Ovary (tissue), 3 donors: ENCODE measurements at regions not wholly inside any gene's neighbourhood (a gene's known extent, or its start where the extent isn't known, plus 50 kb on each side); places are given as distances from the start of the nearest gene placed in this dataset.

Source experiments
- CTCF ChIP-seq, 3 donors: fragments of 450-650 bp in 2 of 3; fragments of 200-600 bp in 1 of 3; IDR thresholded peaks; one replicate each; pipeline versions ENCODE4 v1.5.1 to v1.8.0; 2016 to 2022; ENCODE audit warnings: antibody characterized with exemption in 3 of 3, mild to moderate bottlenecking in 1 of 3
- EP300 ChIP-seq: sonication (generic); formaldehyde crosslinking; IDR thresholded peaks from one replicate; pipeline ENCODE4 v1.6.1; 2017; ENCODE audit warnings: antibody characterized with exemption
- POLR2A ChIP-seq: fragments of 450-650 bp; IDR thresholded peaks from one replicate; pipeline ENCODE4 v1.6.1; 2017; ENCODE audit warnings: antibody characterized with exemption, mild to moderate bottlenecking, moderate library complexity
- donor health status: DM: no; HTN: no; CAD: no.

- TF ChIP-seq POLR2A, result no peak
- no peak for TF ChIP-seq CTCF (IDR thresholded peaks at IDR 0.05)
- no peak for TF ChIP-seq EP300
Observed at GRCh38 chr10:94214481-94214893, 148.3 kb downstream of the NOC3L start.
